ENCODE measurements at regions not wholly inside any gene's neighbourhood (a gene's known extent, or its start where the extent isn't known, plus 50 kb on each side); places are given as distances from the start of the nearest gene placed in this dataset.

DNA sequence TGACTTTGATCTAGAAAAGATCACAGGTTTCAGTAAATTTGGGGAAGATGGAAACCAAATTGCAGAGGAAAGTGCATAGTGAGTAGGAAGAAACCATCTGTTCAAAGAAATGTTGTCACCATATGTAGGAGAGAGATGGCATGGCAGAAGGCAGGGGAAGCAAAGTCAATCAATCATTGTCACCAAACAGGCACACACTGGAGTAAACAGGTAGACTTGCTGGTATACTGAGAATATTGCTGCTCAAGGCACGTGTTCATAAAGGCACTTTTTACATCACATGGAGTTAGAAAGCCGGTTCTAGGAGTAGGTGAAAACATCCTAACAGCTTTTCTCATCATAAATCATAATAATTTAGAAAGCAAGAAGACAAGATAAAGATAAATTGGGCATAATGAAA lies 550.5 kb upstream of the FAT1 start:
- TF ChIP-seq, protein P1, sequence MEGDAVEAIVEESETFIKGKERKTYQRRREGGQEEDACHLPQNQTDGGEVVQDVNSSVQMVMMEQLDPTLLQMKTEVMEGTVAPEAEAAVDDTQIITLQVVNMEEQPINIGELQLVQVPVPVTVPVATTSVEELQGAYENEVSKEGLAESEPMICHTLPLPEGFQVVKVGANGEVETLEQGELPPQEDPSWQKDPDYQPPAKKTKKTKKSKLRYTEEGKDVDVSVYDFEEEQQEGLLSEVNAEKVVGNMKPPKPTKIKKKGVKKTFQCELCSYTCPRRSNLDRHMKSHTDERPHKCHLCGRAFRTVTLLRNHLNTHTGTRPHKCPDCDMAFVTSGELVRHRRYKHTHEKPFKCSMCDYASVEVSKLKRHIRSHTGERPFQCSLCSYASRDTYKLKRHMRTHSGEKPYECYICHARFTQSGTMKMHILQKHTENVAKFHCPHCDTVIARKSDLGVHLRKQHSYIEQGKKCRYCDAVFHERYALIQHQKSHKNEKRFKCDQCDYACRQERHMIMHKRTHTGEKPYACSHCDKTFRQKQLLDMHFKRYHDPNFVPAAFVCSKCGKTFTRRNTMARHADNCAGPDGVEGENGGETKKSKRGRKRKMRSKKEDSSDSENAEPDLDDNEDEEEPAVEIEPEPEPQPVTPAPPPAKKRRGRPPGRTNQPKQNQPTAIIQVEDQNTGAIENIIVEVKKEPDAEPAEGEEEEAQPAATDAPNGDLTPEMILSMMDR (conservative IDR thresholded peaks at IDR 0.05 in 1 of 2, IDR thresholded peaks at IDR 0.05 in 1 of 2; ENCODE audit: extremely low read depth in 1 of 2, insufficient read depth in 1 of 2, low read depth in 1 of 2, low read length in 2 of 2), result no peak
- no peak for TF ChIP-seq EZH2 (IDR thresholded peaks at IDR 0.05; ENCODE audit: borderline replicate concordance, low read length)

All from mammary epithelial cell (primary cell).